ENCODE measurements at regions not wholly inside any gene's neighbourhood (a gene's known extent, or its start where the extent isn't known, plus 50 kb on each side); places are given as distances from the start of the nearest gene placed in this dataset.
A peak's percentile ranks its signal among the peaks of the same experiment; 100 is the strongest.
"Not testable (repeated sequence)": the region's sequence is repeated elsewhere in the genome, so short reads cannot be mapped to it uniquely, and the experiment has no call there.

DNA sequence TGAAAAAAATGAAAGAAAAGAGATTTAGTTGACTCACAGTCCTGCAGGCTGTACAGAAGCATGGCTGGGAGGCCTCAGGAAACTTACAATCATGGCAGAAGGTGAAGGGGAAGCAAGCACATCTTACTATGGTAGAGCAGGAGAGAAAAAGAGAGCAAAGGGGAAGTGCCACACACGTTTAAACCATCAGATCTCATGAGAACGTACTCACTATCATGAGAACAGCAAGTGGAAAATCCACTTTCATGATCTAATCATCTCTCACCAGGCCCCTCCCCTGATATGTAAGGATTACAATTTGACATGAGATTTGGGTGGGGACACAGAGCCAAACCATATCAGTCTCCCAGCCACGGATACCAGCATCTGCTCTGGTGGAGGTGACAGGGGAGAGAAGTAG, 50.8 kb upstream of the CPOX start:
- DNase-seq (ENCODE audit: low read depth): no peak

GRCh38 chr3:98645039-98645438, 51.6 kb upstream of the CPOX start:
- no peak for DNase-seq (ENCODE audit: low read depth)

GRCh38 chr3:98646680-98647079, 53.3 kb upstream of the CPOX start:
- DNase-seq (ENCODE audit: low read depth): no peak

DNA sequence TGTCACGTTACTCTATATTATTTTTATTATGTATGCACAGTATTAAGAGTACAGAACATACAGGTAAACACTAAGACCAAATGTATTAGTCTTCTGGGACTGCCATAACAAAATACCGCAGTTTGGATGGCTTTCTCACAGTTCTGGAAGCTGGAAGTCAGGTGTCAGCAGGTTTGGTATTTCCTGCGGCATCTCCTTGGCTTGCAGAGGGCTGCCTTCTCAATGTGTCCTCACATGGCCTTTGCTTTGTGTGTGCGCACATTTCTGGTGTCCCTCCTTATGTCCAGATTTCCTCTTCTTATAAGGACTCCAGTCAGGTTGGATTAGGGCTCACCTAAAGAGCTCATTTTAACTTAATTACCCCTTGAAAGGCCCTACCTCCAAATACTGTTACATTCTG, 53.8 kb upstream of the CPOX start:
- DNase-seq (ENCODE audit: low read depth): no peak

DNA sequence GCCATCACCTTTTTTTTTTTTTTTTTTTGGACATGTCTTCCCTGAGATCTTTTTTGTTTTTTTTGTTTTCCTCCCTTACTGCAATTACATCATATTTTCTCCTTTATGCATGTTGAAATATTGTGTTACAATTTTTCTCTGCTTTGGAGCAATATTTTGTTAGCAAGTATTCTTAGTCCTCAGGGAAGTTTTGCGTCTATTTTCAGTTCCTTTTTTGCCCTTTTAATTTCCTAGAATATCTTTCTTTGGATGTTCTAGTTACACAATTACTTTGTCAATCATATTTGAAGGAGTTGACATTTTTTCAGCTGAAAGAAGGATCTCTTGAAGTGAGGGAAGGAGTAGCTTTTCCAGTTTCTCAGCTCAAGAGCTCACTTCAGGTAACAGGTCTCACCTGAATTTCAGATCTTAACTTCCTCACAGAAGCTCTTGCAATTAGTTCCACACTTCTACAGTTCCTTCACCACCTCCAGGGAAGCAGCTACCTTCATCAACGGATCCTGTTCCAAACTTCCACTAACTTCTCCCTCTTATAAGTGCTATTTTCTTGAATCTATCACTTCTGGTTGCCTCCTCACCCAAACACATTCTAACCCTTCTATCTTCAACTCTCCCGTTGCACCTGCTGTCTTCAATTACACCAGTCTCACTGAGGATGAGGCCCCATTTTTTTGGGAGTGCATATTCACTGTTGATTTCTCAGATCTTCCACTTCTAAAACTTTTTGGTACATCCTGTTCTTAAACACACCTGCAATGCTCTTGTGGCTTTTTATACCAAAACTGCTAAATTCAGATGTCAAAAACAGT, 57.8 kb upstream of the CPOX start:
- DNase-seq (ENCODE audit: low read depth): no peak

DNA sequence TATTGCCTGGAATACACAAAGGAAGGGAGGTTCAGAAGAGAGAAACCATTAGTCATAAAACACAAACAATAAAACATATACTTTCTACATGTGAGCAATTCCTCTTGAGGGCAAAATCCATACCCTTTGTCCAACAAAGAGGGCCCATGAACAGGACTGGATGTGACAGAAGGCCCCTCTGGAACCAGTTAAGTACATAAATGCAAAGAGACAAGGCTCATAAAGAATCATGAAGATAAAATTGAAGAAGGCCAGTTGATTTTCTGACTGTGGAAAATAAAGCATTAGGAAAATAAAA, 58.3 kb upstream of the CPOX start:
- DNase-seq (ENCODE audit: low read depth): no peak

DNA sequence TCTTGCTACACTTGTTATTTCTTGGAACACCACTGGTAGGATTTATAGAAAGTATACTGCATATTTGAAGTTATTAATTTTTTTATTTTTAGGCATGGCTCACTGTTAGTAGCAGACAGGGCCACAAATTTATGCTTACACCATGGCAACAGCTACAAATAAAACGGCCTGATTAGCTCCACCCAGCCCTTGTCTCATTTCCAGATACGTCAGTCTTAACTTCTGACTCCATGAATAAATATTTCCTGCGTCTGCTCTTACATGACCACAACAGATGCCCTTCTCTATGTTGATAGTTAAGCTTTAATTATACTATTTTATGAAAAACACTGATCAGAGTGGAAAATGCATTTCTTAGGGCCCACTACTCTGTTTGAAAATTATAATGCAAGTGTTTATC, 62.3 kb upstream of the CPOX start:
- peak; percentile 8 for DNase-seq (ENCODE audit: low read depth)

DNA sequence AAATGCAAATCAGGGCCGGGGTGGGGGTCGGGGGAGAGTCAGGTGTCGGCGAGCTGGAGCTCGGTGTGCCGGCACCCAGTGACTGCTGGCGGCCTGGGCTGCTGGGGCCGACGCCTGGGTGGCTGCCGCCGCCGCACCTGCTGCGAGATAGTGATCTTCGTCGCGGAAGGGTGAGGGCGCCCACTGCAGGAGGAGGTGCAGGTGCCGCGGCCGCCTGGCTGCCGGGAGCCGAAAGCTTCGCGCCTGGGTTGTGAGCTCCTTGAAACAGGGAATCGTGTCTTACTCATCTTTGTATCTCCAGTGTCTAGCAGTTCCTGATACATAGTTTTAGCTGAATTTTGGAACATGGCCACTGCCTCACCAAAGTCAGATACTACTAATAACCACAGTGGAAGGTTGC, 64.0 kb upstream of the CPOX start:
- DNase-seq (ENCODE audit: low read depth): no peak

DNA sequence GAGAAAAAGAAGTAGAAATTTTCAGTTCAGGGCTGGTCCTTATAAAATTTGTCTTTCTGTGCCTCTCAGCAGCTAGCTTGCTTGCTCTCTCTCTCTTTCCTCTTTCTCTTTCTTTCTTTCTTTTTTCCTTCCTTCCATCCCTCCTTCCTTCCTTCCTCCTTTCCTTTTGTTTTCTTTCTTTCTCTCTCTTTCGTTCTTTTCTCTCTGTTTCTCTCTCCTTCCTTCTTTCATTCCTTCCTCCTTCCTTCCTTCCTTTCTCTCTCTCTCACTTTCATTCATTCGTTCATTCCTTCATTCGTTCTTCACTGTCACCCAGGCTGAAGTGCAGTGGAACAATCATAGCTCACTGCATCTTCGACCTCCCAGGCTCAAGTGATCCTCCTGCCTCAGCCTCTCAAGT, 69.3 kb upstream of the CPOX start:
- DNase-seq (ENCODE audit: low read depth): no peak

DNA sequence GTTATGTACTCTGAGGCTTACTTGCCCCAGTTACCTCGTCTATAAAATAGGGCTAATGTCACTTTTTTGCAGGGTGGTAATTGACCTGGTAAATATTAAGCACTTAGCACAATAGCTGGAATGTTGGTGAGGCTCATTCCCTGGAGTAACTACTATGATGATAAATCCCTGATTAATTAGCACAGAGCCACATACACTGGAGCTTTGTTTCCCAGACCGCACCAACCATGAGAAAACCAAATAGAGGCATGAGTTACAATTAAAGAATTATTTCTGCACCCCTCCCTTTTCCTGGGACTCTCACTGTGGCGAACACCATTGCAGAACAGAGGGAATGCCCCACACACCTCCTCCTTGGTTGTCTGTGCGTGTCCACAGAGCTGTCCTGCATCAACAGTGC, 76.6 kb upstream of the CPOX start:
- no peak for DNase-seq (ENCODE audit: low read depth)

GRCh38 chr3:98679986-98680385, 83.2 kb upstream of the ST3GAL6 start:
- no peak for DNase-seq (ENCODE audit: low read depth)

GRCh38 chr3:98680723-98681122, 82.4 kb upstream of the ST3GAL6 start:
- no peak for DNase-seq (ENCODE audit: low read depth)

- DNase-seq (ENCODE audit: low read depth): no peak
Measured at GRCh38 chr3:98681486-98681885, 81.7 kb upstream of the ST3GAL6 start.

GRCh38 chr3:98682391-98682790, 80.7 kb upstream of the ST3GAL6 start:
- DNase-seq (ENCODE audit: low read depth): not testable (repeated sequence)

- DNase-seq (ENCODE audit: low read depth): no peak
Measured at GRCh38 chr3:98688363-98688762, 74.8 kb upstream of the ST3GAL6 start.

DNA sequence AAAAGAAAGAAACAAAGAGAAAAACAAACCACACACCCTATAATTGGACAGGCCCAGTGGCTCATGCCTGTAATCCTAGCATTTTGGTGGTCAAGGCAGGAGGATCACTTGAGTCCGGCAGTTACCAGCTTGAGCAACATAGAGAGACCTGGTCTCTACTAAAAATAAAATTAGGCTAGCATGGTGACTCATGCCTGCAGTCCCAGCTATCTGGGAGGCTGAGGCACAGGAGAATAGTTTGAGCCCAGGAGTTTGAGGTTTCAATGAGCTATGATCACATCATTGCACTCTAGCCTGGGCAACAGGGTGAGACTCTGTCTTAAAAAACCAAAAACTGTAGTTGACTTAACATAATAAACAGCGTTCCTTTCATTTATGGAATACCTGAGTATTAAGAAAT, 72.3 kb upstream of the ST3GAL6 start:
- DNase-seq (ENCODE audit: low read depth): no peak

- DNase-seq (ENCODE audit: low read depth): no peak
Measured at GRCh38 chr3:98691897-98692296, 71.2 kb upstream of the ST3GAL6 start.

GRCh38 chr3:98692787-98693473, 70.2 kb upstream of the ST3GAL6 start:
- no peak for DNase-seq (ENCODE audit: low read depth)

DNA sequence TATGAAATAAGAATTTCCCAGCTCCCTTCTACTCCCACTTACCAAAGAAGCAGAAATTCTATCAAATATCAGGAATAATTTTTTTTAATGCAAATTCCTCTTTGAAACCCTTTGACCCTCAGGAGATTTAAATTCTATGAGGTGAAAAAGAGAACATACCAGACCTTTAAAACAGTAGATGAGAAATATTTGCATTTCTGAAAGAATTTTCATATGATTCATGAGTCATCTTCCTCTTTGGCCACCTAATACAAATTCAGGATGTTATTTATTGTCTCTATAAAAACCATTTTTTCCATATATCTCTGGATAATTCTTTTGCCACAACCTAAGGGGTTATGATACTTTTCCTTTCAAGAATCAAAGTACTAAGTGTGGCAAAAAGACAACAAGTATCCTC, 67.3 kb upstream of the ST3GAL6 start:
- no peak for DNase-seq (ENCODE audit: low read depth)

DNA sequence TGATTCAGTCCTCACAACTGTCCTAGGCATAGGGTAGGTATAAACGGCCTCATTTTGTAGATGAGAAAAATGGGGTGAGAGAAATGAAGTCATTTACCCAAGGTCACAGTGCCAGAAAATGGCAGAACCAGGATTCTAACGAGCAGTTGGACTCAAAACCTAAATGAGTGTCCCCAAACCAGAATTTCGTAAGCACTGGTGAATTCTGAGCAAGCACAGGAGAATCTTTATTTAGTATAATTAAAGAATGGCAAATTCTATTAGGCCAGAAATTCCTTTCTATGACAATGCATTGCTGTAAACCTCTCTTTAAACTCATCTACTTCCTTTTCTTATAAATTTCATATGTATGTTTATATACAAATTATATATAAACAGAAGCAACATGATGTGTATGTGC, 66.8 kb upstream of the ST3GAL6 start:
- DNase-seq (ENCODE audit: low read depth): not testable (repeated sequence)

DNA sequence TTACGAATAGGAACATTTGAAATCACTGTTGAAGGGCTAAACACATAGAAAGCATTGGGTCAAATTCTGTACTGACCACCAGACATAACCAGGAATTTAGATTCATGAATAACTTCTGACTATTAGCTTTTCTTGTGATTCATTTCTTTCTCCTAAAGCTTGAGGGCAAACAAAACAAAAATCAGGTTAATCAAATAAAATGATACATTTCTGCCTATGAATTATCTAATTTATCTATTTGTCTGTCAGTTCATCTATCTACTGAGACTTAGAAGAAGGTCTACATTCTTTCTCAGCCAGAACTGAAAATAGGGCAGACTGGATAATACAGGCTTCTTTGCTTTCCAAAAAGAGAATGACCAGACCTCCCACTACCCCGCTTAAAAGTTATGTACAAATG, 65.9 kb upstream of the ST3GAL6 start:
- no peak for DNase-seq (ENCODE audit: low read depth)

DNA sequence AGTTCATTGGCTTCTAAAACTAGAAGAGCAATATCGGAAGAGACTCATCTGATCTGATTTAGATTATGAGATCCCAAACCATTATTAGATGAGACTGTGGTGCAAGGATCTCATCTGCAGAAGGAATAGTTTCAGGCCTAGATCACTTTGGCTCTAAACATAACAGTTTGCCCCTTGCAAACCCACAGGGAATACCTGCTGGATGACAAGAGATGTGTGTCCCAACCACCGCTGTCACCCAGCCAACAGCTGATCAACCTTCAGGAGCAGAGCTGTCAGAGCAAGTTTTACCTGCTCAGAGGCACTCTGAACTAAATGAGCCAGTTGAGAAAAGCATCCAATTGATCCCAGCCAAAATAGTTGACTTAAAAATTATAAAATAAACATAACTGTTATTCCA, 64.0 kb upstream of the ST3GAL6 start:
- no peak for DNase-seq (ENCODE audit: low read depth)

- no peak for DNase-seq (ENCODE audit: low read depth)
Measured at GRCh38 chr3:98701071-98701675, 62.0 kb upstream of the ST3GAL6 start.

- DNase-seq (ENCODE audit: low read depth): no peak
Measured at GRCh38 chr3:98702166-98702565, 61.0 kb upstream of the ST3GAL6 start.

All from GM04503 (cell line).